GM21381 (cell line): ENCODE measurements at regions not wholly inside any gene's neighbourhood (a gene's known extent, or its start where the extent isn't known, plus 50 kb on each side); places are given as distances from the start of the nearest gene placed in this dataset.
"Not testable (repeated sequence)": the region's sequence is repeated elsewhere in the genome, so short reads cannot be mapped to it uniquely, and the experiment has no call there.

Experiments
- ATAC-seq: cut with Tn5 transposase; IDR thresholded peaks from one replicate; pipeline ENCODE4 v1.9.1; 2021; ENCODE audit warnings: mild to moderate bottlenecking, moderate library complexity; ENCODE audit not compliant: unreplicated experiment

DNA sequence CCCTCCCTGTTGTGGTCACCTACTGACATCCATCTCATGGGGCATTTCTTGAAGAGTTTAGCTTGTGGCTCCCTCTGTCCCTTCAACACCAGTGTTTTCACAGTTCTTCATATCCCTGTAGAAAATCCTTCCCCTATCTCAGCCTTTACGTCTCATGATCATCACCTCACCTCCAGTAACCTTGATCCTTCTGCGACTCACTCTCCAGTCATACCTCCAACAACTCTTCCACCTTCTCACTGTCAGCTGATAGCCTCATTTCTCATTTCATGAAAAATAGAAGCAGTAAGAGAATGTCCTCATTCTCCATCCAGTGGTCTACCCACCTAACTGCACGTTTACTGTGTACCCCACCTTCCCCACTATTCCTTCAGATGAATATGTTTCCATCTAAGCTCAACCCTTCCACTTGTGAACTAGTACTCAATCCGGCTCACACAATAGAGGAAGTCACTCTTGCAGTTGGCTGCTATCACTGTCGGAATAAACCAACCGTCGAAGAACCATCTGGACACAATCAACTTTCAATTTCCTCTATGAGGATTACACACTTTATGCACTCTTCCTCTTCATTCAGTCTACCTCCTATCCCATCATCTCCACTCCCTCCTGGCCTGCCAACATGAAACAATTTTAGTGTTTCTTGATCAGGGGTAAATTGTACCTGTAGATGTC, 256.0 kb downstream of the AHR start:
- no peak for ATAC-seq

DNA sequence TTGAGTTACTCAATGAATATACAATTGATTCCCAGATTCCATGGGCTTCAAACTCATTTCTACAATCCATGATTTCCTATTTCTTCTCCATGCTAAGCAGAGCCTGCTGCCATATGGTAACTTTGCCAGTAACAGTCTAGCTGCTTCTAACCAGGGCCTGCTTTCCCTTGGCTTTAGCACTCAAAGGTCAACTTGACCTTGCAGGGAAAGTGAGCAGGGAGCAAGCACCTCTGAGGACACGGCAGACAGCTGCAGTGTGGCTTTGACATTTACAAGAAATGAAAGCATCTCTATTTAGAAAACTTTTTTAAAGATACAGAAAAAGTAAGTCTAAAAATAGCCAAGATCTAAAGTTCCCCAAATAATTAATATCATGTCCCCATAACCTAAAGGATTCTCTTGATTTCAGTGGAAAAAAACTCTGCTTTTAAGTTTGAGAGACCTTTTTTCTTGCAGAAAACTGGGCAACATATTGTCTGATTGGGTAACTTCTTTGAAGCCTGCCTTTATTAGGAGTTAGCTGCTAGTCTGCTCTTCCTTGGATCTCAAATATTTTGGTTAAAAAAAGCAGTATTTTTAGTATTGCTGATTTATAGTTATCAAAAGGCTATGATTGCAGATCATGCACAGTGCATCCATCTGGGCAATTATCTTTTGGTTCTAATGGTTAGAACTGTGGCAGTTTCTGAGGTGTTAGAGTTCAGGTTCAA, 257.9 kb downstream of the AHR start:
- ATAC-seq, result no peak

GRCh38 chr7:17557251-17557671, 258.8 kb downstream of the AHR start:
- no peak for ATAC-seq

- ATAC-seq, result no peak
Observed at GRCh38 chr7:17558135-17558534, 259.7 kb downstream of the AHR start.

DNA sequence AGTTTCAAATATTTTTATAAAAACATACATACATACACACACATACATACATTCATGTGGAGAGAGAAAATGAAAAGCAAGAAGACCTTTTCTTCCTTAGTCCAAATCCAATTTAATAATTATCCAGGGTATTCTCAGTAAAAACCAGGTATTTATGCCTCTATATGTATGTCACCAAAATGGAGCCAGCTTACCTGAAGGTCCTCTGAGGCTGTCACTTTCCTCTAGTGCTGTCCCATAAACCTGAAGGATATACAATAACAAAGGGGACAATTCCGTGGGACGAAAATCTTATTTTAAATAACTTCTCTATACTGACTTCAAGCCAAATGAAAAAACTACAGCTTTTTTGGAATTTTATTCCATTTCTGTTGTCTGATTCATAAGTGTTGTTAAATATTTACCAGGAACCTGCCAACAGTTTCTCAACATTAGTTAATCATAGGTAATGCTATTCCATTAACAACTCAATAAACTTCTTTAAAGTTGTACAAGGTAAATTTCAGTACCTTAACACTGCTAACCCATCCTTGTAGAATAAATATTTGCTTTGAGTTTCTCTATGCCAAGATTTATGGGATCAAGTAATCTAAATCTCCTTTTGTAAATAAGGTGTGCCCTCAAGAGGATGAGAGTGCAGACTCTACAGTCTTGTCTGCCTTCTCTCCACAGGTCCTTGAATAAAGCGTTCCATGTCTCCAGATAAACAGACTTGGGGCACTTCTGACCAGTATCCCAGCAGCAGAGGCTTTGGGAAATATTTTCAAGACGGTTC, 260.3 kb downstream of the AHR start:
- no peak for ATAC-seq

- no peak for ATAC-seq
Observed at GRCh38 chr7:17559388-17559787, 260.9 kb downstream of the AHR start.

GRCh38 chr7:17560516-17560915, 262.1 kb downstream of the AHR start:
- ATAC-seq, result no peak

DNA sequence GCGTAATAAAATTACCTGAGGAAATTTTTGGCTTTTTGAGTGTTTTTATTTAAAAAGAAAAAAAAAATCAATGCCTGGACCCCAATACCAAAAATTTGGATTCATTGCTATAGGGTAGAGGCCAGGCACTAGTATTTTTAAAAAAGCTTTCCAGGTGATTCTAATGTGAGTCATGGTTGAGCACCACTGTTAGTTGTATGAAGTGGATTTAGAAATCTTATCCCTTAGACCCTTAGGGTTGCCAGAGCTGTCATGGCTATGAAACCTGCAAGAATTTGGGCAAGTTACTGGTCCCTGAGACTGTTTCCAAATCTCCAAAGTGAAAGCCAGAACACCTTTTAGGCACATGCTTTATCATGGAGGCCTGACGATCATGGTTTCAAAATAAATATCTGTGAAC, 262.5 kb downstream of the AHR start:
- ATAC-seq, result no peak

DNA sequence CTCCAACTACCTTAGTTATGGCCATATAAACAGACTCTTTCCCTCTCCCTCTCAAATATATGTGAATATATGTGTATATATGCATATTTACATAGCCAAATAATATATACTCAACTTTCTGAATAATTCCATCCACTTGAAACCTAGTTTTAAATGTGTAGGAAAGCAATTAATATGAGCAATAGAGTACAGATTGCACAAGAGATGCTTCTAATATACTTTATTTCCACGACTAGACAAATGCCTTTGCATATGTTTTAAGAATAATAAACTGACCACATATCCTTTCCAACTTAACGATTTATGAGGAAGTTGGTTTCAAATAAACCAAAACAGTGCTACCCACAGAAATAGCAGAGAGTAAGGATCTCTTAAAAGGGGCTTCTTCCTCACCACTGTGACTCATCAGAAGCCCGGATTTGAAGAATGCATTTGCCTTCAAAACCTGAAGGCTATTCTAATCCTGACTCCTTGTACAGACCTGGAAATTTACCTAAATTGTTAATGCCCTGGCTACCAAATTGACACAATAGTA, 266.3 kb downstream of the AHR start:
- ATAC-seq, result no peak

DNA sequence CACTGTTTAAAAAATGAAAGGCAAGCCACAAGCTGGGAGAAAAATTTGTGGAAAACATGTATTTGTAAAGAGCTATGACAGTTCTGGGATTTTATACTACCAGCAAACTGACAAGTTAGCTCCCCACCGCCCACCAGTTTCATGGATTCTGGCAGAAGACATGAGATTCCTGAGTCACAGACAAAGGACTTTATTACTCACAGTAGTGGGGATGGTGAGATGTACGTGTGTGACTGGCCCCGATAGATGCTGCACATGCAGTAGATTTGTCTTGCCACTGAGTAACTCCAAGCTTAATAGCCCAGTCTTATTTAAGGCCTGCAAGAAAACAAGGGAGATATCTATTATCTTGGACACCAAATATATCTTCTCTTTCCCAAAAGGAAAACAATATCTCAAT, 281.7 kb downstream of the AHR start:
- no peak for ATAC-seq

- ATAC-seq, result no peak
Observed at GRCh38 chr7:17580856-17581255, 282.4 kb downstream of the AHR start.

GRCh38 chr7:17581301-17581700, 282.8 kb downstream of the AHR start:
- ATAC-seq, result no peak

- not testable (repeated sequence) for ATAC-seq
Observed at GRCh38 chr7:17582696-17583095, 284.2 kb downstream of the AHR start.

DNA sequence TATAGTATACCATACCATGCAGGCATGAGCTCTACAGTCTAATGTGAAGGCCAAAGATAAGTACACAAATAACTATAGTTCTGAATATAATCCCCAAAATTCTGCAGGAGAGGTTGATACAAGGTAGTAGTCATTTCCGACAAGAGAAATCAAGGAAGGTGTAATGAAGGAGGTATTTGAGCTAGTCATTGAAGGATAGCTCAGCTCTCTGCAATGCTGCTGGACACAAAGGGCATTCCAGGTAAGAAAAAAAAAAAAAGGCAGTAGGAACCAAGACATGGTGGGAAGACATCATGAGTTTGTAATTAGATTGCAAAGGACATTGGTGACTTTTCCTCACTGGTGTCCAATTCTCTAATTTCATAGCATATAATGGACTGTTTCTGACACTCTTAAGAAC, 285.3 kb downstream of the AHR start:
- no peak for ATAC-seq

- no peak for ATAC-seq
Observed at GRCh38 chr7:17584822-17585221, 286.4 kb downstream of the AHR start.

- ATAC-seq, result no peak
Observed at GRCh38 chr7:17586711-17587110, 288.3 kb downstream of the AHR start.

- no peak for ATAC-seq
Observed at GRCh38 chr7:17588730-17589129, 290.3 kb downstream of the AHR start.

DNA sequence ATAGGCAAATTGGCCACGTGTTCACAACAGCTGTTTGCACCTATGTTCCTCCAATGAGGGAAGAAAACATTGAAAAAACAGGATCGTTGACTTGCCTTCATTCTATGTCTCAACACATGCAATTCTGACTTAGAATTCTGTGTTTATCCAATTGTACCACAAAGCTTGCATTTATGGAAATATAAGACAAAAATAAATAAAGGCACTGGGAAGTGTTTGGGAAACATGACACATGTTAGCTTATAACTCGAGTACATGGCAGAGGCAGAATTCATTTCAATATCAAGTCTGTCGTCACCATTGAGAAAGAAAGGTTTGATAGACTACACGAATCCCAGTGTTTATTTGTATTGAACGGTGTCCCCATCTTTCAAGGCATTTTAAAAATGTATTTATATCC, 291.2 kb downstream of the AHR start:
- no peak for ATAC-seq

GRCh38 chr7:17590221-17590620, 291.8 kb downstream of the AHR start:
- ATAC-seq, result no peak

GRCh38 chr7:17593819-17594419, 295.5 kb downstream of the AHR start:
- ATAC-seq, result no peak

- ATAC-seq, result no peak
Observed at GRCh38 chr7:17595546-17595945, 297.1 kb downstream of the AHR start.
